ENCODE measurements at regions not wholly inside any gene's neighbourhood (a gene's known extent, or its start where the extent isn't known, plus 50 kb on each side); places are given as distances from the start of the nearest gene placed in this dataset.
A peak's percentile ranks its signal among the peaks of the same experiment; 100 is the strongest.
"Not testable (repeated sequence)": the region's sequence is repeated elsewhere in the genome, so short reads cannot be mapped to it uniquely, and the experiment has no call there.

- DNase-seq, result no peak
These were observed 2385.2 kb upstream of the C9orf72 start for GRCh38 chr9:29958469-29958868.

DNA sequence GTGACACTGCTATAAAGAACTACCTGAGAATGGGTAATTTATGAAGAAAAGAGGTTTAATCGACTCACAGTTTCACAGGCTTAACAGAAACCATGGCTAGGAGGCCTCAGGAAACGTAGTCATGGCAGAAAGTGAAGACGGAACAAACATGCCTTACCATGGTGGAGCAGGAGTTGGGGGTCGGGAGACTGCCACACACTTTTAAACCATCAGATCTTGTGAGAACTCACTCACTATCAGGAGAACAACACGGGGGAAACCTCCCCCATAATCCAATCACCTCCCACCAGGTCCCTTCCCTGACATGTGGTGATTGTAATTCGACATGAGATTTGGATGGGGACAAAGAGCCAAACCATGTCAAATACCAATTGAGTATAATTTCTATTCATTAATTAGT is 2392.6 kb upstream of the C9orf72 start:
- DNase-seq, result no peak

- peak in 1 of 2 experiments; percentile 5 for DNase-seq
These were observed 2393.0 kb upstream of the C9orf72 start for GRCh38 chr9:29966247-29966646.

- DNase-seq, result no peak
These were observed 2395.6 kb upstream of the C9orf72 start for GRCh38 chr9:29968831-29969230.

GRCh38 chr9:29969408-29969807 is 2396.1 kb upstream of the C9orf72 start:
- DNase-seq, result no peak

GRCh38 chr9:29969856-29970647 is 2396.8 kb upstream of the C9orf72 start:
- no peak for DNase-seq

DNA sequence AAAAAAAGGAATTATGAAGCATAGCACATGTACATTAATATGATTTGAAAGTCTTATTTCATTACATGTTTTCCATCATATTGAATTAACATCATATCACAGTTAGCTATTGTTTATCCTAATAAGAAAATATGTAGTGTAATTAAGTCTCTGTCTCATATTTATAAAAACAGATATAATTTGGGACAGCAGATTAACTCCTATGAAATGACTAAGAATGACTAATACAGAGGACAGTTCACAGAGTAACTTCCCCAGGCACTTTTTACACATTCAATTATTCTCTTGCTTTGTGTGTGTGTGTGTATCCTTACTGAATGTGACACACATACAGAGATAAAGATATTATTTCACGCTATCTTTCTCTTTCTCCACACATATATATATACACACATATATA is 2400.9 kb upstream of the C9orf72 start:
- no peak for DNase-seq

GRCh38 chr9:29976981-29977380 is 2403.7 kb upstream of the C9orf72 start:
- no peak for DNase-seq

DNA sequence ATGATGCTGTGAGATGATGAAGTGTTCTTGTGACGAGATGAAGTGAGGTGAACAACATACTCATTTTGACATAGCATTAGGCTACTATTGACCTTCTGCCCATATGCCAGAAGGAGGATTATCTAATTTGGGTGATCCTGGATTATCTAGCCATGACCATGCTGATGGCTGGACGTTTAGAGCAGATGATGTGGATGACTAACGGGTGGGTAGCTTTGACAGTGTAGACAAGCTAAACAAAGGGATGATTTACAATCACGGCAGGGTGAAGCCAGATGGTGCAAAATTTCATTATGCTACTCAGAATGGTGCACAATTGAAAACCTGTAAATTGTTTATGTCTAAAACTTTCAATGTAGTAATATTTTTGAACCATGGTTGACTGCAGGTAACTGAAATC is 2403.4 kb upstream of the ACO1 start:
- no peak for DNase-seq

GRCh38 chr9:29999645-30000044 is 2384.8 kb upstream of the ACO1 start:
- no peak for DNase-seq

- no peak for DNase-seq
These were observed 2373.8 kb upstream of the ACO1 start for GRCh38 chr9:30010691-30011090.

DNA sequence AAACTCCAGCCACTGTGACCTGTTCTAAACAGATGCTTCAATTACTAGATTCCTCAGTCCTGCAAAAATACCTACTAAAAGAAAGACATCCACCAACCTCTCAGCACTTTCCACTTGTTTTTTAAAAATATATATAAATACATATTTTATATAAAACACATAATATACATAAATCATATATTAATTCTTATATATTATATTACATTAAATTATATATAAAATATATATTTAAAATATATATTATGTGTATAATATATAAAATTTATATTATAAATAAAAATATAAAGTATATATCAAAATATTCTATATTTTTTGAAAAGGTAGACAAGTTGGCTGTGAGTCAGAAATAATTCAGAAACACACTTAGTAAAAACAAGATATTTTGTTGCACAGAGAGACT is 2371.8 kb upstream of the ACO1 start:
- DNase-seq, result no peak

- no peak for DNase-seq
These were observed 2369.4 kb upstream of the ACO1 start for GRCh38 chr9:30015073-30015472.

DNA sequence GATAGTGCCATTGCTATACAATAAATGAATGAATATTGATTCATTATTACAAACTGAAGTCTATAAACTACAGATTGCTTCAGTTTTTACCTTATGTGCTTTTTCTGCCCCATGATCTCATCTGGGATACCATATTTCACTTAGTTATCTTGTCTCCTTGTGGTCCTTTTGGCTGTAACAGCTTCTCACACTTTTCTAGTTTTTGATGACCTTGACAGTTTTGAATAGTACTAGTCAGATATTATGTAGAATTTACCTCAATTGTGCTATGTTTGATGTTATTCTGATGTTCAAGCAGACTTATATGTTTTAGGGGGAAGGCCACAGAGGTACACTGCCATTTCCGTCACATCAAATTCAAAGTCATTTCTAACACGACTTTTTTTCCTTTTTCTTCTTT is 2364.3 kb upstream of the ACO1 start:
- DNase-seq, result no peak

DNA sequence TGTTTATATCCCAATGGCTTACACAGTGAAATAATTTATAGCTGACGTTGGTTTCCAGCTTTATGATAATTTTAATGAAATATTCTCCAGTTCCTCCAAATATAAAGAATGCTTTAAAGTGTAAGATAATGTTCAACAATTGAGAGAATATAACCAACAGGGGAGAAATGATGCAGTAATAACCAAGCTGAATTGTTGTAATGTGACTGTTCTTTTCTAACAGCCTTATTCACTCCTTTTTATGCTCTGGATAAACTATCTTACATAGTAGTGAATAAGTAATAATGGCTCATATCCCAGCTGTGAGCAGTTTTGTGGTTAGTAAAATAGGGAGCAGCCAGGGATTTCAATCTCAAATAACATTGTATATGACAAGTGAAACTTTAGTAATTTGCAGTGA is 2348.7 kb upstream of the ACO1 start:
- DNase-seq, result no peak

- no peak for DNase-seq
These were observed 2347.9 kb upstream of the ACO1 start for GRCh38 chr9:30036558-30036957.

DNA sequence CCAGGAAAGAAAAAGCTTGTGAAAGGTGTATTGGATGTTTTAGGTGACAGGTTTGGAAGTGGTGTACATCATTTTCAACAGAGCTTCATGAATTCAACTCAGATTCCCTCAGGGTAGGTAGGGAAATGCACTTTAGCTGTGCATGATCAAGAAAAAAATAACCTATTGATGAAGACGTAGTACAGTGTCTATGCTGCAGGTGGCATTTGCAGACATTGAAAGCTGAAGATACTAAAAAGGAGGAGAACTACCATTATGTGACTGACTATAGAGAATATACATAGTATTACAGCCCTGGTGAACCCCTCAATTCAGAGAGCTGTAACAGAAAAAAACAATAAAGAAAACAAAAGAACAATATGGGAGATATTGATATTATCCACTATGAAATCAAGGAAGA is 2344.7 kb upstream of the ACO1 start:
- DNase-seq, result peak in 1 of 2 experiments; percentile 7

GRCh38 chr9:30048396-30048795 is 2336.0 kb upstream of the ACO1 start:
- no peak for DNase-seq

DNA sequence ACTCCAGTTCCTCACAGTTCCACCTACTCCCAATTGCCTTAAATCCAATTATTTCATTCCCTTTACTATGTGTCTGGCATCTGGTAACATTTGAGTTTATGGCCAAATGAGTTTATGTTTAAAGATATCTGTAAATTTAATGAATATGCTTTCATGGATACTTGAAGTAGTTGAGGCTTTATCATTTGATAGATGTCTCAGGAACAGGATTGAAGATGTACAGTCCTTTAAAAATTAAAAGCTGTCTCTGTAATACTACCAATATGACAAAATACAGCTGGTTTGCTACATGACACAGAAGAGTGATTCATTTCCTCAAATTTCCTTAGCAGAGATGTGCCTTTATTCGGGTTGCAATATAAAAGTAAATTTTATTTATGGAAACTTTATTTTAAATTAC is 2326.0 kb upstream of the ACO1 start:
- no peak for DNase-seq

DNA sequence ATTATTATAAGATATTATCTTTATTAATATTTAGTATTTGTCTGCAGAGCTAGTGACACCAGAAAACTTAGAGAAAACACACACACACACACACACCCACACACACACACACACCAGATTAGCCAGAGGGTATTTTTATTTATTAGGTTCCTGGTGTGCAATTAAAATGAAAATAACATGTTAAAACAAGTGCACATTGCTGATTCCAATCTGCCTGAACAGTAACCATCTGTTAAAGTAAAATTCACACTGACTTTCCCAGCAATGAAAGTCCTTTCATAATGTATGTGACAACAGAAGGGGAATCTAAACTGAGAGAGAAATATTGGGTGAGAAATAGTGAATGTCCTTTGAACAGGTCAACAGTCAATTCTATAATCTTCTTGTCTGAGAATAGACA is 2323.5 kb upstream of the ACO1 start:
- DNase-seq, result no peak

DNA sequence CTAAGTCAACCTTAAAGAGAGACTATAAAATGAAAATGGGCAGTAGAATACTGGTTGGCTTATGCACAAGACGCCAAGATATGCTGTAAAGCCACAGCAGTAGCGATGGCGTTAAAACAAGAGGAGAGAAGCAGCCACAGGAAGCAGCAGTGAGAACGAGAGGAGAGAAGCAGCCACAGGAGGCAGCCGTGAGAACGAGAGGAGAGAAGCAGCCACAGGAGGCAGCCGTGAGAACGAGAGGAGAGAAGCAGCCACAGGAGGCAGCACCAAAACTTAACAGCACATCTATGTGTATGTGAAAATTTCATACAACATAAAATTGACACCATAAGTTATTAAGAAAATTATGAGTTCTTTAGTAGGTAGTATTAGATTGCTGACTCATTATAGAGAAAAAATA is 2318.6 kb upstream of the ACO1 start:
- peak in 1 of 2 experiments; percentile 32 for DNase-seq

DNA sequence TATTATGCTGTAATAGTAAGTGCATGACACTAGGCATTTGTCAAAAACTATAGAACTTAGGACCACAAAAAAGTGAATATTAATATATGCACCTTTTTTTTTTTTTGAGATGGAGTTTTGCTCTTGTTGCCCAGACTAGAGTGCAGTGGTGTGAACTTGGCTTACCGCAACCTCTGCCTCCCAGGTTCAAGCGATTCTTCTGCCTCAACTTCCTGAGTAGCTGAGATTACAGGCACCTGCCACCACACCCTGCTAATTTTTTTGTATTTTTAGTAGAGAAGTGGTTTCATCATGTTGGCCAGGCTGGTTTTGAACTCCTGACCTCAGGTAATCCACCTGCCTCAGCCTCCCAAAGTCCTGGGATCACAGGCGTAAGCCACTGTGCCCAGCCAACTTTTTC is 2315.2 kb upstream of the ACO1 start:
- not testable (repeated sequence) for DNase-seq

DNA sequence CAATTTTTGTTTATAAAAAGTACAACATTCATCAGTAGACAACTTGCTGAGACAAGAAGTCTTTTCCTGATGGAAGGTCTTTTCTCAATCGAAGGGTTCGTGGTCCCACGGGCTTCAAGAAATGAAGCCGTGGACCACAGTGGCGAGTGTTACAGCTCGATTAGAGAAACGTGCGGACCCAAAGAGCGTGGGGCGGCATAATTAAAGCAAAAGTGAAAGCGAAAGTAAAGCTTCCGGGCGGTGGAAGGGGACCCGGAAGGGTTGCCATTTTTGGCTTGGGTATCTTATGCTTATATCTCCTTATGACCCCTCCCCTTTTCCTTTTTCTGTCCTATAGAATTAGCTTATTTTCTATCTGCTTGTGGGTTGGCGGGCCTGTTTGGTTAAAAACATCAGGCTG is 2309.4 kb upstream of the ACO1 start:
- no peak for DNase-seq

- peak in 1 of 2 experiments; percentile 3 for DNase-seq
These were observed 2308.8 kb upstream of the ACO1 start for GRCh38 chr9:30075451-30076199.

DNA sequence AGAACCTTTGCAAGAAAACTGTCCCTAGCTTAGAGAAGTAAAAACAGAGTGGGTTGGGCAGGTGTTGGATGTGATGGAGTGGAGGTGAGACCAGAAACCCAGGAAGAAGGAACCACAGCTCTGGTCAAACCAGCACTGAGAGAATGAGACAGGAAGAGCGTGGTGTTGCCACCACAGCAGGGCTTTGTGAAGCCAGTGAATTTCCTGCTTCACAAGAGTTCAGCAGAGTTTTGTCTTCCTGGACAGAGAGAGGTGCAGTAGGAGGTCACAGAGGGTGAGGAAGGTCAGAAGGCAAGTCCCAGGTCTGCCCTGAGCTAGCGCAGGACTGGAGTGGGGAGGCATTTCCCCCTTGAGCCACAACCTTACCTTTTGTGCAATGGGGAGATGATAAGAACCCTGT is 2306.2 kb upstream of the ACO1 start:
- no peak for DNase-seq

All from SW 1271 (cell line).